NCI-H2171 (cell line): ENCODE measurements at regions not wholly inside any gene's neighbourhood (a gene's known extent, or its start where the extent isn't known, plus 50 kb on each side); places are given as distances from the start of the nearest gene placed in this dataset.
"Not testable (repeated sequence)": the region's sequence is repeated elsewhere in the genome, so short reads cannot be mapped to it uniquely, and the experiment has no call there.

Experiments
- DNase-seq: peaks from one replicate; lab custom pipeline; 2025; lab: John Stamatoyannopoulos, UW

DNA sequence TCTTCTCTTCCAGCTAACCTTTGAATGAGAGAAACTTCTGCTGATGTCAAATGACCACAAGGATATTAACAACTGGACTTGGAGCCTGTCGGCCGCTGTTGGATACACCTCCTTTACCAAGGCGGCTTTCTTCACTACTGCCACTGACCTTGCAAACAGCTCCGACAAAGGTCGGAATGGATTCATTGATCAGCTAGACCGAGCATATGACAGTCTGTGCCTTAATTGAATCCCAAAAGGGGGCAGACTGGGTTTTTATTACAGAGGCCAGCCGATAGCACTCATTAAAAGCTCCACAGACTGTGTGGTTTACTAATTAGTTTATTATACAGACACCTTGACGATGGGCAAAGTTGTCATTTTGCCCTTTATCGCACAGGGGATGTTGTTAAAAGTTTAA, 394.5 kb downstream of the RERGL start:
- DNase-seq: no peak

- no peak for DNase-seq
Observed at GRCh38 chr12:17691369-17691768, 398.6 kb downstream of the RERGL start.

GRCh38 chr12:17680220-17680619, 409.8 kb downstream of the RERGL start:
- DNase-seq: no peak

- no peak for DNase-seq
Observed at GRCh38 chr12:17666641-17667324, 423.2 kb downstream of the RERGL start.

GRCh38 chr12:17665839-17666238, 424.2 kb downstream of the RERGL start:
- no peak for DNase-seq

DNA sequence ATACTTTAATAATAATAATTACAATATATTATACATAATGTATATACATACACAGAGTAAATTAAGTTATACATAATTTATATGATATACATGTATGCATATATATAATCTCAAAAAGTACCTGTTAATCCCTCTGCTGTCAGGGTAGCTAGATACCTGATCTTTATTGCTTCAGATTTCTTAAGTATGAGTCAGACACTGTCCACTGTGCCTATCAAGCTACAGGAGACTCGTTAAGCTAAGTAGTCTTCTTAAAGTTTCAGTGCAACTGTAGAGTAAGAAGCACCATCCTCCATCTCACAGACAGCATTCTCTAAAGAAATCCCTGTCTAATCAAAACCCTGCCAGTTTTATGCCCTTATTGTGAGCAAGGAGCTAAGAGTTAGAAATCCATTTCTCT, 428.7 kb downstream of the RERGL start:
- DNase-seq: no peak

DNA sequence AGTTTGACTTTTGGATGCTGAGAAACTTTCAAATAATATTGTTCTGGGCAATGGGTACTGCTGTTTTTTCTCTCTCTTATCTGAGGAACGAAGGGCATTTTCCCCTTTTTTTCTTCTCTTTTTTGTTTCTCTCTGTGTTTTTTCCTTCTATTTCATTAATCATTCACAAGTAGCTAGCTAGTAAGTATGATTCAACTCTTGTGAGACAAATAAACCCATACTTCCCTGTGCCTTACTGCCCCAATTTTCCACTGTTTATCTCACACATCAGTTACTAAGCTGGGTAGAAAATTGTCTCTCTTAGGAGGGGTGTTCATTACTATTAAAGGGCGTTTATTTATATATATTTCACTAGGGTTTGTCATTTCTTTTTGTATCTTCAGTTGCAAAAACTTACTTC, 437.6 kb downstream of the RERGL start:
- no peak for DNase-seq

DNA sequence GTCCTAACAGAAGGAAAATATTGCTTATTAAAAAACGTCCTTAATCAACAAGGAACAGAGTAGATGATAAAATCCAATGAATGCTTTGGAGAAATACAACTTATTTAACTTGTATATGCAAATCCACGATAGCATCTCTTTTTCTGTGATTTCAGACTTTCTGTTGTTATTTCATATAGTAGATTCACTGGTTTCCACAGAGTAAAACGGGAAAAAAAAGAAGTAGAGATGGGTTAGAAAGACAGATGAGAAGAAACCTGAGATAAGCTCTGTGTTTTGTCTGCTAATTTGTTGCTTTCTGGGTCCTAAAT, 447.7 kb downstream of the RERGL start:
- no peak for DNase-seq

- DNase-seq: no peak
Observed at GRCh38 chr12:17640615-17641014, 449.4 kb downstream of the RERGL start.

GRCh38 chr12:17618831-17619230, 471.2 kb downstream of the RERGL start:
- no peak for DNase-seq

- DNase-seq: no peak
Observed at GRCh38 chr12:17609701-17610100, 480.3 kb downstream of the RERGL start.

DNA sequence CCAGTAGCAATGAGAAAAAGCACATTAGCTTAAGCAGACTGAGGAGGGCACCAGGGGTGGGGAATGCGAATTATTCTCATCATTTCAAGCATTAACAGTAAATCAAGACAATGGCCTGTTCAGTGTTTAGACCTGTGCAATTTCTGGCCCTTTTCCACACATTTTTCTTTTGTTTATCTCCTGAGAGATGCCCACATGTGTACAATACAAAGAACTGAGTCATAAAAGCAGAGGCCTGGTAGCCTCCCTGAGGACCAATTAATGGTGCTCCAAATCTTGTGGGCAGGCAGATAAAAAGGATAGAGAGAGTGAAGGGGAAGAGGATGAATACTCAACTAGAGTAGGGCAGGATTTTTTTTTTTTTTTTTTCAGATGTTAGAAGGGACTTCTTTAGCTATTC, 480.8 kb downstream of the RERGL start:
- no peak for DNase-seq

DNA sequence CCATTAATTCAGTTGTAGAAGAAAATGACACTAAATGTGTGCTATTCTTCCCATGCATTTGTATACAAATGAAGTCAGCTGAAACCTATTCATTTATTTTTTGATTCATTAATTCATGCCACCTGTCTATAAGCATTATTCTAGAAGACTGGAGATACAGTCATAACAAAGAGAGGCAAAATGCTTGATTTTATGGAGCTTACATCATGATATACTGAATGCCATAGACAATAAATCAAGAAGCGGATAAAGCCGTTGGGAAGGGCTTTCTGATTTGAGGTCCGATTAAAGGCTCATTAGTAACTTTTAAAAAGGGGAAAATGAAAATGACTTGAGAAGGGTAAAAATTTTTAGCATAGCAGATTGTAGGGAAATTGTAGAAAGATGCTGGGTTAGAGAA, 494.9 kb downstream of the RERGL start:
- DNase-seq: no peak

- no peak for DNase-seq
Observed at GRCh38 chr12:17593715-17594406, 496.1 kb downstream of the RERGL start.

- DNase-seq: no peak
Observed at GRCh38 chr12:17592472-17592871, 497.5 kb downstream of the RERGL start.

DNA sequence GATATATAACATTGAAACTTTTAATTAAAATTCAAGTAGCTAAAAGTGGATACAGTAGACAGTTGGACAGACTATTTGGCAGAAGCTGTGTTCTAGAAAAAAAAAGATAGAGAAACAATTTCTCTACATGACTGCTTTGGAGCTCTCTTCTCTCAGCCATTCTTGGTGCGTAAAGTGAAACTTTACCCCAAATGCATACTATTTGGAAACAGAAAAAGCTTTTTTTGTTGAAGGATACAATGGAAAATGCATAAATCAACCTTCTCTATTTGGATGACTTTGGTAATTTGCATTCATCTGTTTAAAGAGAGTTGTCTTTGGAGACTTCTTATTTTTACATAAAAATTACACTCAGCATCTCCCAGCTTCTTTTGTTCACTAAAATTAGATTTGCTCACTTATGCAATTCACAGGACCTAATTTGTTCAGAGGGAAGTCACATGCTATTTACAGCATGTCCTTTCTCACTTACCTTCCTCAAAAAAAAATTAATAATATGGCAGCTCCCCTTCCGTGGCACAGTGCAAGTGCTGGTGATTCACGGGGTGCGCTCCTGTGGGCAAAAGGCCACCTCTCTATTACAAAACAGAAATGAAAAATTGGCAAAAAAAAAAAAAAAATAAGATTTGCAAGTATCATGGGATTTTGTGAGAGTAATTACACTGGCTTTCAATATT, 498.9 kb downstream of the RERGL start:
- no peak for DNase-seq

- DNase-seq: no peak
Observed at GRCh38 chr12:17588968-17589367, 501.0 kb downstream of the RERGL start.

GRCh38 chr12:17579205-17580026, 510.6 kb downstream of the RERGL start:
- DNase-seq: no peak

- no peak for DNase-seq
Observed at GRCh38 chr12:17577405-17577804, 512.6 kb downstream of the RERGL start.

DNA sequence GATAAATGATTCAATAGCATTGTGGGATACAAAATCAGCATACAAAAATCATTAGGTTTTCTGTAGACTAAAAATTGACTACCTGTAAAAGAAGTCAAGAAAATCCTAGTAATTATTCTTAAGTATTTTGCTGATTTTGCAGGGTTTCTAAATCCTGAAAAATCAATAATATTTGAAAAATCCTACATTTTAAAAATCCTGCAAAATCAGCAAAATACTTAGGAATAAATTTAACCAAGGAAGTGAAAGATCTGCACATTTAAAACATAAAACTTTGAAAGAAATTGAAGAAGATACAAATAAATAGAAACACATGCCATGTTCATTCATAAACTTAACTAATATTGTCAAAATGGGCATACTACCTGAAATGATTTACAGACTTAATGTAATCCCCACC, 517.7 kb downstream of the RERGL start:
- no peak for DNase-seq

GRCh38 chr12:17571047-17571446, 518.9 kb downstream of the RERGL start:
- no peak for DNase-seq

DNA sequence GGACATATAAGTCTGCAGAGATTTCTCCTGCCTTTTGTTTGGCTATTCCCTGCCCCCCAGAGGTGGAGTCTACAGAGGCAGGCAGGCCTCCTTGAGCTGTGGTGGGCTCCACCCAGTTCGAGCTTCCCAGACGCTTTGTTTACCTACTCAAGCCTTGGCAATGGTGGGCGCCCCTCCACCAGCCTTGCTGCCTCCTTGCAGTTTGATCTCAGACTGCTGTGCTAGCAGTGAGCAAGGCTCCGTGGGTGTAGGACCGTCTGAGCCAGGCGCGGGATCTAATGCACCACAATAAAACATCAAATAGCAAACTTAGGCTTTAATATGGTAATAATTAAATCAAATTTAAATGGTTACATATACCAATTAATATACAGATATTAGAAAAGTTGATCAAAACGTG, 525.4 kb downstream of the RERGL start:
- not testable (repeated sequence) for DNase-seq

GRCh38 chr12:17550011-17550410, 540.0 kb downstream of the RERGL start:
- no peak for DNase-seq
